WTC11 (cell line): ENCODE measurements at regions not wholly inside any gene's neighbourhood (a gene's known extent, or its start where the extent isn't known, plus 50 kb on each side); places are given as distances from the start of the nearest gene placed in this dataset.
"Not testable (repeated sequence)": the region's sequence is repeated elsewhere in the genome, so short reads cannot be mapped to it uniquely, and the experiment has no call there.

ENCODE experiments used
- ATAC-seq: fragments of 200-7000 bp; cut with Tn5 transposase; 2 replicates; pipeline ENCODE4 v1.10.0; 2021; ENCODE audit warnings: mild to moderate bottlenecking, moderate library complexity
- CTCF ChIA-PET: fragments of 300-600 bp; sonication (Branson Sonifier 250); formaldehyde crosslinking; loops from one replicate; lab custom pipeline; 2021; ENCODE audit warnings: antibody characterized with exemption; lab: Charles Lee
- POLR2A ChIA-PET: fragments of 350-600 bp; sonication (Branson Sonifier 250); formaldehyde crosslinking; loops from one replicate; lab custom pipeline; 2021; ENCODE audit warnings: antibody characterized with exemption; lab: Charles Lee
- DNase-seq: peaks from one replicate; pipeline ENCODE4 v3.0.0; 2021; ENCODE audit warnings: low spot score
- H3K27ac Mint-ChIP-seq: 2 replicates; pipeline ENCODE4 v1.8.0; 2021; ENCODE audit warnings: mixed read lengths
- H3K27me3 Mint-ChIP-seq: 2 replicates; pipeline ENCODE4 v1.8.0; 2021; ENCODE audit warnings: low read depth, mild to moderate bottlenecking, moderate library complexity, mixed read lengths
- H3K36me3 Mint-ChIP-seq: 2 replicates; pipeline ENCODE4 v1.8.0; 2021; ENCODE audit warnings: mixed read lengths
- H3K4me1 Mint-ChIP-seq: 2 replicates; pipeline ENCODE4 v1.8.0; 2022; ENCODE audit warnings: mixed read lengths
- H3K4me3 Mint-ChIP-seq: 2 replicates; pipeline ENCODE4 v1.8.0; 2021; ENCODE audit warnings: mild to moderate bottlenecking, moderate library complexity, mixed read lengths
- H3K9me3 Mint-ChIP-seq: 2 replicates; pipeline ENCODE4 v1.8.0; 2021; ENCODE audit warnings: mixed read lengths
- AFF4 ChIP-seq: sonication (generic); formaldehyde crosslinking; IDR thresholded peaks from 2 replicates; pipeline ENCODE4 v1.8.1; 2023; ENCODE audit warnings: mild to moderate bottlenecking, missing genetic modification reagents, borderline replicate concordance
- AR ChIP-seq: fragments of 250-450 bp; sonication (Bioruptor Pico); IDR thresholded peaks from 2 replicates; pipeline ENCODE4 v1.9.0; 2021; ENCODE audit warnings: mild to moderate bottlenecking
- CREB1 ChIP-seq: sonication (generic); formaldehyde crosslinking; IDR thresholded peaks from 2 replicates; pipeline ENCODE4 v1.8.0; 2023; ENCODE audit warnings: mild to moderate bottlenecking, missing genetic modification reagents
- ERG ChIP-seq: fragments of 250-450 bp; sonication (Bioruptor Pico); IDR thresholded peaks from 2 replicates; pipeline ENCODE4 v1.8.0; 2021; ENCODE audit warnings: mild to moderate bottlenecking
- FOXJ3 ChIP-seq: sonication (generic); formaldehyde crosslinking; IDR thresholded peaks from 2 replicates; pipeline ENCODE4 v1.9.0; 2021; ENCODE audit warnings: missing genetic modification reagents, mild to moderate bottlenecking, borderline replicate concordance
- HMGA2 ChIP-seq: fragments of 250-450 bp; sonication (Bioruptor Pico); IDR thresholded peaks from 2 replicates; pipeline ENCODE4 v1.4.0; 2021; ENCODE audit warnings: mild to moderate bottlenecking, moderate library complexity
- MXD4 ChIP-seq: fragments of 250-450 bp; sonication (Bioruptor Pico); IDR thresholded peaks from 2 replicates; pipeline ENCODE4 v1.8.0; 2021; ENCODE audit warnings: mild to moderate bottlenecking, moderate library complexity, borderline replicate concordance
- MYBL2 ChIP-seq: sonication (generic); formaldehyde crosslinking; IDR thresholded peaks from 2 replicates; pipeline ENCODE4 v1.8.1; 2023; ENCODE audit warnings: mild to moderate bottlenecking, moderate library complexity, missing genetic modification reagents
- NR3C1 ChIP-seq: sonication (generic); formaldehyde crosslinking; conservative IDR thresholded peaks from 2 replicates; pipeline ENCODE4 v1.8.1; 2023; ENCODE audit warnings: low read depth, mild to moderate bottlenecking, missing genetic modification reagents
- STAT6 ChIP-seq: sonication (generic); formaldehyde crosslinking; conservative IDR thresholded peaks from 2 replicates; pipeline ENCODE4 v1.8.1; 2023; ENCODE audit warnings: mild to moderate bottlenecking, low read depth, missing genetic modification reagents, moderate library complexity
- ZNF317 ChIP-seq: sonication (generic); formaldehyde crosslinking; IDR thresholded peaks from 2 replicates; pipeline ENCODE4 v1.8.1; 2023; ENCODE audit warnings: low read depth, mild to moderate bottlenecking, moderate library complexity, missing genetic modification reagents, borderline replicate concordance
- TF ChIP-seq, protein P1 (sequence below): sonication (generic); formaldehyde crosslinking; IDR thresholded peaks from 2 replicates; pipeline ENCODE4 v1.8.1; 2023; ENCODE audit warnings: mild to moderate bottlenecking, missing genetic modification reagents, moderate library complexity

- no peak for TF ChIP-seq AR (CRISPR knock-in tag)
- TF ChIP-seq ERG (CRISPR knock-in tag): no peak
- no peak for TF ChIP-seq FOXJ3
- TF ChIP-seq STAT6 (CRISPR knock-in tag): no peak
- TF ChIP-seq MXD4 (CRISPR knock-in tag): no peak
- TF ChIP-seq NR3C1: no peak
- no peak for TF ChIP-seq MYBL2 (CRISPR knock-in tag)
- TF ChIP-seq CREB1 (CRISPR knock-in tag): no peak
- no peak for TF ChIP-seq ZNF317 (CRISPR knock-in tag)
- TF ChIP-seq AFF4 (CRISPR knock-in tag): no peak
- TF ChIP-seq, protein P1, sequence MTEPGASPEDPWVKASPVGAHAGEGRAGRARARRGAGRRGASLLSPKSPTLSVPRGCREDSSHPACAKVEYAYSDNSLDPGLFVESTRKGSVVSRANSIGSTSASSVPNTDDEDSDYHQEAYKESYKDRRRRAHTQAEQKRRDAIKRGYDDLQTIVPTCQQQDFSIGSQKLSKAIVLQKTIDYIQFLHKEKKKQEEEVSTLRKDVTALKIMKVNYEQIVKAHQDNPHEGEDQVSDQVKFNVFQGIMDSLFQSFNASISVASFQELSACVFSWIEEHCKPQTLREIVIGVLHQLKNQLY (CRISPR knock-in tag): no peak
Measured at GRCh38 chr4:112086036-112086434, 59.2 kb upstream of the FAM241A start (continued).

GRCh38 chr4:112086661-112087060 is 58.6 kb upstream of the FAM241A start:
- H3K27ac Mint-ChIP-seq: peak overlapping the region; percentile 65; the same call in 1 of the 2 replicates
- H3K27me3 Mint-ChIP-seq, H3K9me3 Mint-ChIP-seq, POLR2A ChIA-PET, H3K36me3 Mint-ChIP-seq, ATAC-seq: not testable (repeated sequence)
- DNase-seq: peak; percentile 64
- H3K4me3 Mint-ChIP-seq: peak overlapping the region; percentile 74
- CTCF ChIA-PET: interaction anchor here (0.8 kb wide), 1 partner anchor 13 kb away, joined by 3 read pairs; no protein-coding TSS in a partner anchor
- H3K4me1 Mint-ChIP-seq: peaks cover 18% of the 10 kb centered on the region

GRCh38 chr4:112092330-112092729 is 52.9 kb upstream of the FAM241A start:
- ATAC-seq, H3K27ac Mint-ChIP-seq, DNase-seq, H3K4me3 Mint-ChIP-seq, H3K36me3 Mint-ChIP-seq, H3K4me1 Mint-ChIP-seq, H3K9me3 Mint-ChIP-seq, CTCF ChIA-PET, POLR2A ChIA-PET, H3K27me3 Mint-ChIP-seq: not testable (repeated sequence)
- peak; percentile 93 for TF ChIP-seq HMGA2
